CMK (cell line): ENCODE measurements at regions not wholly inside any gene's neighbourhood (a gene's known extent, or its start where the extent isn't known, plus 50 kb on each side); places are given as distances from the start of the nearest gene placed in this dataset.

Experiments used
- DNase-seq: peaks from one replicate; pipeline ENCODE4 v3.0.0-alpha.2; 2010; ENCODE audit warnings: low read depth

DNA sequence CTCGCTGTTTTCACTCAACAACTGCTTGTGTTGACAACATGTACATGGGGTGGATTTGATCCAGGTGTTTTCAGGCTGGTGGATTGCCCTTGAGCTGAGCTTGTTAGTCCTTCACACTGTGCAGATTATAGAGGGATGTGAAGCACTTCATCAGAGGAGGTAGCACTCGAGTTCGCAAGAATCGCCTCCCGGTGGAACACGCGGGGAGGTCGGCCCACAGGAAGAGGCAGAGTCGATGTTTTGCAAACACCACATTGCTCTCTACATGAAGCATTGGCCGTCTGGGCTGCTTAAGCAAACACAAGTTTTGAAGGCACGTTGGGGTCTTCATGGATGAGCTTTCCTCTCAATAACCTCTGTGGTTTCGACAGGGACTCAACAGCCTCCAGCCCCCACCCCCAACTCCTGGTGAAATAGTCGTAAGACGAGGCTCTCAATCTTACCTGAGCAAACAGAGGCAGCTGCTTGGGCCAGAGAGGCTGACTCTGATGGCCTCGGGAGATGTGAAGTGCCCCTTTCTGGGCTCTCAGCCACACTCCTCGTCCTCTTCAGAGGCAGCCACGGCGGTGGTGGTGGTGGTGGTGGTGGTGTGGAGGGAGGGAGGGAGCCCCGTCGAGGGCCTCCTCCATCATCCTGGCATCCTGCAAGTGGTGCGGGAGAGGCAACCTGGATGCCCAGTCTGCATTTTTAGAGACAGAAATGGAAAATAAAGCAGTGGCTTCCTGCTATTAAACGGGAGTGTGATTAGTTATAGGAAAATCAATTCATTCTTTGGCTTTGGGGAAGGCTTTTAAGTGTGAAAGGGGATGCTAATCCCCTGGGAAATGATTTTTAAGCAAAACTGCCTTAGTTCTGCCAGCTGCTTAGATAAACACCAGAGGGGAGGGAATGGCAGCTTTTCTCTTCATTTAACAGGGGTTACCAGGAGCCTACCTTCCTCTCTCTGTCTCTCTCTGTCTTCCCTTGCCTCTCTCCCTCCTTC lies 552.5 kb upstream of the EEF2KMT start:
- DNase-seq: no peak

GRCh38 chr16:5647051-5647450 lies 549.5 kb upstream of the EEF2KMT start:
- no peak for DNase-seq

DNA sequence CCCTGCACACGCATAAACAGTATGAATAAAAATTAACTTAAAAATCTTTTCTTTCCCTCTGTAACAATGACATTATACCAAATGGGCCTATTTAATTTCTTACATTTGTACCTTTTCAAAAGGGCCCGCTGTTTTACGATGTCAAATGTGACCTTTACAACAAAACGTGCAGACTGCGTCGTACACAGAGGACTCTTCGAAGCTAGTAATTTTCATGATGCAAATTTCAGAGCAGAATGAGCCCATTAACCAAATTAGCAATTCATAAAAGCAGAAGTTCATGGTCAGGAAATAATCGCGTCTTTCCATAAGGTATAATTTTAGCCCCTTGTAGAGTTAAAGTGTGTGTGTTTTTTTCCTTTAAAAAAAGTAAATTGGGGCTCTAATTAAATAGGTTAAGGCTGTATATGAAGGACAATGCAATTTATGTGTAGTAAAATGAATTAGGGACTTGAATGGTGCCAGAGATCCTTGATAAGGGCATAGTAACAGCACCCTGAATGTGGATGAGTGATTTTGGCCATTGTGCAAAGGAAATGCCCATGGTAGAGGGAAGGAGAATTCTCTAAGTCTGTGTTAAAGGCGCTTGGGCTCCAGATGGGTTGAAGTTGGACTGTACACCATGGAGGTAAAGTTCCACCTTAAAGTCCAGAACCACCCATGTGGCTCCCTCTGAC lies 546.4 kb upstream of the EEF2KMT start:
- DNase-seq: no peak

GRCh38 chr16:5642436-5642835 lies 544.8 kb upstream of the EEF2KMT start:
- no peak for DNase-seq

GRCh38 chr16:5642011-5642410 lies 544.4 kb upstream of the EEF2KMT start:
- DNase-seq: no peak

DNA sequence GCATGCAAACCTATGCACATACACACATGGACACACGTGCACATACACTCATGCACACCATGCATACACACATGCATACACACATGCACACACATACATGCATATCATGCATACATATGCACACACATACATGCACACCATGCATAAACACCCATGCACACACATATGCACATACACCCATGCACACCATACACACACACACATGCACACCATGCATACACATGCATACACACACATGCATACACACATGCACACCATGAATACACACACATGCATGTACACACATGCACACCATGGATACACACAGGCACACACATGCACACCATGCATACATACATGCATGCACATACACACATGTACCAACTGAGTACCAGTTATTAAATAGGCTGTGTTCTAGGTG lies 543.3 kb upstream of the EEF2KMT start:
- DNase-seq: no peak

DNA sequence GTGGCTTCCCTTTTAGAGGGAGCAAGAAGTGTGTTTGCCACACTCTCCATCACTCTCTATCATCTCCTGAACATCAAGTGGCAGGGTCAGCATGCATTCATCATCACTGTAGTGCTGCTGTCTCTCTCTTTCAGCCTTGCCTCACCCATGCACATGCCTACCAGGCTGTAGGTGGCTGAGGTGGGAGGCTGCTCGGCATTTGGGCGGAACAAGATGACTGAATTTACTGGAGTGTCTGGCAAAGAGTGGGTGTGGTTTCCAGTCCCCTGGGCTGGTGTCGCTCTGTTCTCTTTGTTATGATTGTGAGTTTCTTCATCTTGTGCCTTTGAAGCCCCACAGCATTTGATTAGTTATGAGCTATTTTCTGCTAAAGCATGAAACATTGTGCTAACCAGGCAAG lies 541.9 kb upstream of the EEF2KMT start:
- no peak for DNase-seq

DNA sequence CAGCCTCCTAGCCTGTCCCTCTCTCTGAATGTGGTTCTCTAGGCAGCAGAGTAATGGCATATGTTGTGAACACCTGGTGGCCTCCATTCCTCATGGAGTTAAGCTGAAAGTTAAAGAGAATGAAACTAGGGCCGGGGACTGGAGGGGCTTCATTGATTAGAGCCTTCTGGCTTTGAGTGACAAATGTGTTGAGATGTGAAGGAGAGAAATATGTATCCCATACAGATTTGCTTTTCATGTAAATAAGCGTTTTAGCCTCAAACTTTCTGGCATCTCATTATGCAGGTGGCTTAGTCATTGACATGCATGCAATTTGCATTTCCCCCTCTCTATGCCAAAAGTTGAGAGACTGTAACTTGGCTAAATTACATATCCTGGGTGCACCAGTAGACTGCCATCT lies 537.7 kb upstream of the EEF2KMT start:
- DNase-seq: no peak

DNA sequence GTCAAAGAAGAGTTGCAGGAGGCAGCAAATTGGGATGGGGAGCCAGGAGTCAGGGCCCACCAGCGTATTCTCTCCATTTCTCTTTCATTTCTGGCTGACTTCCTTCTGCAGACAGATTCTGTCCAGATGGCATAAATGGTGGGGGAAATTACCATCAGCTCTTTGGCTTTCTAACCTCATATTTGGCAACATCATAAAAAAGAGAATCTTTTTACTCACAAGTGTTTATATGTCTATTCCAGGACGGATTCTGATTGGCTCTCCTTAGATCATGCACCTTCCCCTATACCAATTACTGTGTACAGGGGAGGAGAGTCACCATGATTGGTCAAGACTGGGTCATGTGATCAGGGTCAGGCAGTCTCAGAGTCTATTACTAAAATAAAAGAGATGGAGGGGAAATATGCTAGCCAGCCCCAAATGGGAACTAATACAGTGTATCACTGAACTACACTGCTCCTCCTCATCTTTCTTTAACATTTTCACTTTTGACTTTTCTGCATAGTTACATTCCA lies 537.1 kb upstream of the EEF2KMT start:
- no peak for DNase-seq

DNA sequence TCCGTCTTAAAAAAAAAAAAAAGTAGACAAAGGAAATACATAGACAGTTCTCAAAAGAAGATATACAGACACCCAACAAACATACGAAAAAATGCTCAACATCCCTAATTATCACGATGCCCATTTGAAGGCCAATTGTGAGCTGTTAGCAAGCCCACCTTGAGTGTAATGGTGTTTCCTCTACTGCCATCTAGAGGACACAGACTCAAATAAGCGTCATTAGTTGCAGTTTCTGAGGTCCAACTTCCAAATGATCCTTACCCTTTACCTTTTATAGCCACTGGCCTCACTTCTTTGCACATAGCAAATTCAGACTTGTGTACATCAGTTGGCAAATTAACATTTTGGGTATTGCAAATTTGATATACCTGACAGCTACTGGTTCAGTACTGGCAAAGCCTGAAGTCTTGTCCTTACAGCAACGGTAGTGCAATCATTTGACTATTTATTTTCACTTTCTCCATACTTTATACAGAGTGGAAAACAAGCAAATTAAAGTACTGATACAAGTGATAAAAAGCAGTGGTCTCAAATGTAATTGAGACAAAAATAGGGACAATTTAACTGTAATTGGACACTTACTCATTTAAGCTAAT lies 536.3 kb upstream of the EEF2KMT start:
- DNase-seq: no peak

GRCh38 chr16:5622234-5622884 lies 524.8 kb upstream of the EEF2KMT start:
- no peak for DNase-seq

GRCh38 chr16:5621826-5622225 lies 524.2 kb upstream of the EEF2KMT start:
- no peak for DNase-seq

DNA sequence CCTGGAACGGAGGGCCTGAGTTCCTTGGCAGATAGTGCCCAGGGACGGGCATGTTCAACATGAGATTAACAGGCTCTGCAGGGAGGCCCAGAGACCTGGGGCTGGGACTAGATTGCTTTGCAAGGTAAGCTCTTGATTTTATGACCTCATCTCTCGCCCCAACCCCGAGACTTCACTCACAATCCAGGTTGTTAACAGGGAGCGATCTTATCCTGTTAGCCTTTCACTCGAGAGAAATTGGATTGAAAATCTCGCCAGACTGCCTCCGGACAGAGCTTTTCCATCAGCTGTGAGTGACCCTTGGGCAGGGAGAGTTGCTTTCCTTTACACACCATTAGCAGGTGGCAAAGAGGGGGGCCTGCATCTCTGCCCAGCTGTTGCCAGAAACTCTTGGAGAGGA lies 521.7 kb upstream of the EEF2KMT start:
- DNase-seq: no peak

- DNase-seq: no peak
These were observed 519.2 kb upstream of the EEF2KMT start for GRCh38 chr16:5616841-5617240.

DNA sequence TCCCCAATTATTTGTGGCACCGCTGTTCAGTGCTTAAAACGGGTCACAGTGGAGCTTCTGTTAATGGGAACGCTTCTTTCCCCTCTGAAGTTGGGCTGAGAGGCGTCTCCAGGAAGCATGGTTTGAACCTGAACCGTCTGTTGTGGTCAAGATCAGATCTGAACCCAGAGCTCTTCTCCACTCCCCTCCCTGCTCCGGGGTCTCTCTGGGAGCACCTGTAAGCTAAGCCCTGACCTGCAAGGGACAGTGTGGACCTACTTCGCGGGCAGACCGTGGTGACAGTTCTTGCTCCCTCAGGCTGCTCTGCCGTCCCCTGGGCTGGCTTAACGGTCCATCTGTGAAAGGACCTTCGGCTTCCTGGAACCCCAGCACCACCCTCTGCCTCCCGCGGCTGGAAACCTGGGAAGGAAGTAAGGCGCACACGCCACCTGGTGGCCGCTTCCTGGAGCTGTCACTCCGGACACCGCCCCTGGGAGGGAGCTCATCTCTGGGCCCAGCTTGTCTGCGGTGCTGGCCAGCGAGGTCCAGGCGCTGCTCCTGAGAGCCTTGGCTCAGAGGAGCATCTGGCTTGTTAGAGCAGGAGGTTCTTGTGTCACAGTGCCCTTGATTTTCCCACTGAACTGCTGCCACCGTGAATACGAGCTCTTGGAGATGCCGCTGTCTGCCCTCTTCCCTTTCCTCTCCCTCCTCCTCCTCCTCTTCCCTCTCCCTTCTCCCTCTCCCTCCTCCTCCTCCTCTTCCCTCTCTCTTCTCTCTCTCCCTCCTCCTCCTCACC lies 518.5 kb upstream of the EEF2KMT start:
- peak; percentile 39 for DNase-seq

- no peak for DNase-seq
These were observed 509.6 kb upstream of the EEF2KMT start for GRCh38 chr16:5607169-5607568.

GRCh38 chr16:5605404-5605803 lies 507.8 kb upstream of the EEF2KMT start:
- DNase-seq: no peak

DNA sequence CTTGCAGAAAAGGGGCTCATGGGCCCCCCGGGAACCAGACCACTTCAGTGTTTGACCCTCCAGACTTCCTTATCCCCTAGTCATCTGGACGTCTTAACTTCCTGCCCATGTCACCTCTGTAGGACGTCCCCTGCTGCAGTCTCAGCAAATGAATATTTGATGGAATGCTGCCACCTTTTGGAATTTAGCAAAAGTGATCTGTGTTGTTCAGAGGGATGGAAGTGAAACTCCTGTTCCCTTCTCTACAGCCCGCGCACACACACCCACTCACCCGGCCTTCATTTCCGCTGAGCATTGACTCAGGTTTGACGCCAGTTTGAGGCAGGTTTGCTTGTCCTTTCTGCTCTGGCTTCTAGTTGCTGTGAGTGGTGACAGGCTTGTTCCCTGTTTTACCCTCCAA lies 507.2 kb upstream of the EEF2KMT start:
- DNase-seq: no peak

DNA sequence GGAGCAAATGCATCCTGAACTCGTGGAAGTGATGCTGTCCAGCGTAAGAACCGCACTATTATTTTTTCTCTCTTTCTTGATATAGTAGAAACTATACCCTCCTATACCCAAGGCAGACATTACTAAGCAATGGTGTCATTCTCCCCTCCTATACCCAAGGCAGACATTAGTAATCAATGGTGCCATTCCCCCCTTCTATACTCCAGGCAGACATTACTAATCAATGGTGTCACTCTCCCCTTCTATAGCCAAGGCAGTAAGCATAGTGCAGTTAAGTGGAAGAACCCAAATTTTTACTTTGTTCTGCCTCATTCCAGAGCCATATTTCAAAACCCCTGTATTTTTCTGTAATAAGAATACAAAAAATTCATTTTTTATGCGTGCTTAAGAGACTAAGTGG lies 506.2 kb upstream of the EEF2KMT start:
- DNase-seq: no peak

DNA sequence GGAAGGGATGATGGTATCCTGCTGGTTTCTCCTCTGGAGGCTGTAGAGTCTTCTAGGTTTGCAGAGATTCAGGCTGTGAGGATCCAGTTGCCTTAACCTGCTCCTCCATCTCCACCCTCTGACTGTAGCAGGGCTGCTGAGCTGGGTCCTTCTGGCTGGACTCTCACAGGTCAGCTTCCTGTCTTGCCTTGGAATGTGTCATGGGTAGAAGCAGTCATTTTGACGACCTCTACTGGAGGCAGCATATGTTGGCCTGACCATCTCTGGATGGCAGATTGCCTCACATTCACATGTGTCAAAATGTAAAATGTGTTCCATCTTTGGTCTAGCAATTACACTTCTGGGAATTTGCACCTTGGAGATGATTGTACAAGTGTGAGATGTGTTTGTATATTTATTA lies 504.4 kb upstream of the EEF2KMT start:
- no peak for DNase-seq

GRCh38 chr16:5598793-5599192 lies 501.2 kb upstream of the EEF2KMT start:
- DNase-seq: no peak
